ENCODE measurements at regions not wholly inside any gene's neighbourhood (a gene's known extent, or its start where the extent isn't known, plus 50 kb on each side); places are given as distances from the start of the nearest gene placed in this dataset.

GRCh38 chr9:74035786-74036185, 461.3 kb upstream of the RORB start:
- WGBS, 2 experiments (ENCODE audit: extremely low coverage in 2 of 2, insufficient read length in 1 of 2), result no CpG with 5 or more reads among the region's 2 CpGs
- H4K91ac ChIP-seq (ENCODE audit: insufficient read depth, low read depth, low read length), result no peak overlapping the region
- intact Hi-C loops (cut with micrococcal nuclease) (no loop called here), in situ Hi-C loops (cut with MboI; ENCODE audit: low sequenced_read_pairs) (no loop called here), dilution Hi-C loops (cut with HindIII; ENCODE audit: low sequenced_read_pairs, unreplicated experiment) (no loop called here)
- H3K14ac ChIP-seq (replicated peaks; ENCODE audit: low read depth, low read length), result no peak overlapping the region
- ChIA-PET POLR2A (ENCODE audit: unreplicated experiment) (no interaction called here), CTCF (no interaction called here)
- no peak overlapping the region for H3K18ac ChIP-seq (ENCODE audit: low read depth, low read length)
- no peak overlapping the region for H3K4ac ChIP-seq (ENCODE audit: low read depth, low read length)
- no peak for DNase-seq
- no peak overlapping the region for H3K4me3 ChIP-seq (ENCODE audit: insufficient read depth, low read depth, low read length)
- H3K36me3 ChIP-seq (ENCODE audit: control insufficient read depth, insufficient read depth, low read length), result no peaks in the 10 kb centered on the region
- H2AK5ac ChIP-seq (ENCODE audit: low read depth, low read length), result no peak overlapping the region
- no peaks in the 10 kb centered on the region for H3K9me1 ChIP-seq (ENCODE audit: insufficient read depth, low read length)
- no peaks in the 10 kb centered on the region for H3K27me3 ChIP-seq (ENCODE audit: control insufficient read depth, insufficient read depth, low read length)
- no peak overlapping the region for H4K8ac ChIP-seq (ENCODE audit: low read depth in 2 of 2, low read length in 2 of 2)
- no peak overlapping the region for H2BK15ac ChIP-seq (ENCODE audit: low read depth, low read length)
- TF ChIP-seq MXI1 (IDR thresholded peaks at IDR 0.05; ENCODE audit: borderline replicate concordance, low read depth, low read length), result no peak
- no peak for TF ChIP-seq USF2 (IDR thresholded peaks at IDR 0.05; ENCODE audit: low read depth, low read length)
- TF ChIP-seq MAFK (IDR thresholded peaks at IDR 0.05; ENCODE audit: low read depth, low read length), result no peak
- TF ChIP-seq CEBPB (IDR thresholded peaks at IDR 0.05; ENCODE audit: low read depth, low read length), result no peak
- TF ChIP-seq RAD21 (IDR thresholded peaks at IDR 0.05; ENCODE audit: low read length), result no peak
- no peak for TF ChIP-seq RFX5 (IDR thresholded peaks at IDR 0.05; ENCODE audit: low read depth, low read length)
- no peak for TF ChIP-seq RCOR1 (IDR thresholded peaks at IDR 0.05; ENCODE audit: insufficient replicate concordance, low read length)
- TF ChIP-seq MAZ (IDR thresholded peaks at IDR 0.05; ENCODE audit: borderline replicate concordance, low read depth, low read length), result no peak
- TF ChIP-seq BHLHE40 (IDR thresholded peaks at IDR 0.05; ENCODE audit: low read depth, low read length), result no peak
- no peak for TF ChIP-seq NFE2L2 (IDR thresholded peaks at IDR 0.05; ENCODE audit: low read depth, low read length)
- no peak for TF ChIP-seq FOS (IDR thresholded peaks at IDR 0.05; ENCODE audit: low read depth, low read length)
- TF ChIP-seq ELK1 (IDR thresholded peaks at IDR 0.05; ENCODE audit: borderline replicate concordance, low read depth, low read length), result no peak
- no peak for TF ChIP-seq SMC3 (IDR thresholded peaks at IDR 0.05; ENCODE audit: low read depth, low read length)
- no peak for TF ChIP-seq CTCF (conservative IDR thresholded peaks at IDR 0.05; ENCODE audit: low read depth, low read length)
- TF ChIP-seq POLR2A (IDR thresholded peaks at IDR 0.05; ENCODE audit: low read depth, low read length), result no peak
- TF ChIP-seq CHD1 (IDR thresholded peaks at IDR 0.05; ENCODE audit: low read depth, low read length), result no peak
- no peaks in the 10 kb centered on the region for H3K79me1 ChIP-seq (ENCODE audit: low read depth in 1 of 2, low read length in 2 of 2)
- no peak overlapping the region for H3K56ac ChIP-seq (ENCODE audit: extremely low read depth, insufficient read depth, low read length)
- no peaks in the 10 kb centered on the region for H4K20me1 ChIP-seq (ENCODE audit: insufficient read depth, low read length)
- H3K23ac ChIP-seq (ENCODE audit: low read depth, low read length), result no peak overlapping the region
- H3K4me2 ChIP-seq (ENCODE audit: low read depth, low read length), result no peak overlapping the region
- no peaks in the 10 kb centered on the region for H3K9me3 ChIP-seq (ENCODE audit: control insufficient read depth, insufficient read depth, low read length)
- no TSS peak for BruUV-seq (replicated peaks)
- H3K4me1 ChIP-seq (ENCODE audit: control insufficient read depth, insufficient read depth, low read length), result no peaks in the 10 kb centered on the region
- no peak overlapping the region for H4K5ac ChIP-seq (ENCODE audit: low read depth, low read length)
- no peak overlapping the region for H2BK120ac ChIP-seq (ENCODE audit: low read depth, low read length)
- no peak overlapping the region for H2AFZ ChIP-seq (replicated peaks; ENCODE audit: low read length, poor library complexity)
- H2BK5ac ChIP-seq (ENCODE audit: low read depth, low read length, poor library complexity, severe bottlenecking), result no peak overlapping the region
- H2BK20ac ChIP-seq (ENCODE audit: low read depth, low read length), result no peak overlapping the region
- H2AK9ac ChIP-seq (replicated peaks; ENCODE audit: low read depth, low read length, poor library complexity), result no peak overlapping the region
- no peak overlapping the region for H3K9ac ChIP-seq (ENCODE audit: low read depth, low read length)
- H3K27ac ChIP-seq (ENCODE audit: insufficient read depth, low read length), result no peak overlapping the region
- no peak for ATAC-seq (ENCODE audit: low read depth)

Data from IMR-90 (cell line).